Osteocyte (in vitro differentiated cells): ENCODE measurements at regions not wholly inside any gene's neighbourhood (a gene's known extent, or its start where the extent isn't known, plus 50 kb on each side); places are given as distances from the start of the nearest gene placed in this dataset.

Source experiments
- DNase-seq: peaks from one replicate; pipeline ENCODE4 v3.0.0; 2021; ENCODE audit warnings: mixed read lengths; ENCODE audit not compliant: unreplicated experiment; ENCODE audit errors: extremely low spot score
- H3K27ac Mint-ChIP-seq: one replicate; pipeline ENCODE4 v1.8.0; 2021; ENCODE audit warnings: mild to moderate bottlenecking, mixed read lengths; ENCODE audit not compliant: unreplicated experiment
- H3K27me3 Mint-ChIP-seq: one replicate; pipeline ENCODE4 v1.8.0; 2021; ENCODE audit warnings: mixed read lengths; ENCODE audit not compliant: unreplicated experiment
- H3K36me3 Mint-ChIP-seq: one replicate; pipeline ENCODE4 v1.8.0; 2021; ENCODE audit warnings: mixed read lengths; ENCODE audit not compliant: unreplicated experiment
- H3K4me1 Mint-ChIP-seq: one replicate; pipeline ENCODE4 v1.8.0; 2021; ENCODE audit warnings: mixed read lengths; ENCODE audit not compliant: unreplicated experiment
- H3K4me3 Mint-ChIP-seq: one replicate; pipeline ENCODE4 v1.8.0; 2021; ENCODE audit warnings: mild to moderate bottlenecking, moderate library complexity, mixed read lengths; ENCODE audit not compliant: unreplicated experiment
- H3K9me3 Mint-ChIP-seq: one replicate; pipeline ENCODE4 v1.8.0; 2021; ENCODE audit warnings: mixed read lengths; ENCODE audit not compliant: unreplicated experiment
- TF ChIP-seq, protein P1 (sequence below): fragments of 200-600 bp; sonication (generic); IDR thresholded peaks from 2 replicates; pipeline ENCODE4 v1.5.0; 2021; ENCODE audit warnings: antibody characterized with exemption, mild to moderate bottlenecking, moderate library complexity

- no peak overlapping the region for H3K4me3 Mint-ChIP-seq
- no peak overlapping the region for H3K27ac Mint-ChIP-seq
- no peaks in the 10 kb centered on the region for H3K36me3 Mint-ChIP-seq
- H3K9me3 Mint-ChIP-seq = no peaks in the 10 kb centered on the region
- H3K27me3 Mint-ChIP-seq = peaks cover 27% of the 10 kb centered on the region
- H3K4me1 Mint-ChIP-seq = no peaks in the 10 kb centered on the region
- DNase-seq = no peak
- TF ChIP-seq, protein P1, sequence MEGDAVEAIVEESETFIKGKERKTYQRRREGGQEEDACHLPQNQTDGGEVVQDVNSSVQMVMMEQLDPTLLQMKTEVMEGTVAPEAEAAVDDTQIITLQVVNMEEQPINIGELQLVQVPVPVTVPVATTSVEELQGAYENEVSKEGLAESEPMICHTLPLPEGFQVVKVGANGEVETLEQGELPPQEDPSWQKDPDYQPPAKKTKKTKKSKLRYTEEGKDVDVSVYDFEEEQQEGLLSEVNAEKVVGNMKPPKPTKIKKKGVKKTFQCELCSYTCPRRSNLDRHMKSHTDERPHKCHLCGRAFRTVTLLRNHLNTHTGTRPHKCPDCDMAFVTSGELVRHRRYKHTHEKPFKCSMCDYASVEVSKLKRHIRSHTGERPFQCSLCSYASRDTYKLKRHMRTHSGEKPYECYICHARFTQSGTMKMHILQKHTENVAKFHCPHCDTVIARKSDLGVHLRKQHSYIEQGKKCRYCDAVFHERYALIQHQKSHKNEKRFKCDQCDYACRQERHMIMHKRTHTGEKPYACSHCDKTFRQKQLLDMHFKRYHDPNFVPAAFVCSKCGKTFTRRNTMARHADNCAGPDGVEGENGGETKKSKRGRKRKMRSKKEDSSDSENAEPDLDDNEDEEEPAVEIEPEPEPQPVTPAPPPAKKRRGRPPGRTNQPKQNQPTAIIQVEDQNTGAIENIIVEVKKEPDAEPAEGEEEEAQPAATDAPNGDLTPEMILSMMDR = no peak
Measured at GRCh38 chr7:95669513-95669912, 73.2 kb upstream of the PDK4 start.

- peaks cover 25% of the 10 kb centered on the region for H3K27me3 Mint-ChIP-seq
- H3K27ac Mint-ChIP-seq = no peak overlapping the region
- peaks cover under 1% of the 10 kb centered on the region for H3K9me3 Mint-ChIP-seq
- no peaks in the 10 kb centered on the region for H3K36me3 Mint-ChIP-seq
- no peak overlapping the region for H3K4me3 Mint-ChIP-seq
- TF ChIP-seq, protein P1 = no peak
- H3K4me1 Mint-ChIP-seq = no peaks in the 10 kb centered on the region
- no peak for DNase-seq
Measured at GRCh38 chr7:95668504-95669018, 72.2 kb upstream of the PDK4 start.

- H3K4me3 Mint-ChIP-seq = no peak overlapping the region
- H3K4me1 Mint-ChIP-seq = no peaks in the 10 kb centered on the region
- TF ChIP-seq, protein P1 = no peak
- no peak for DNase-seq
- H3K27me3 Mint-ChIP-seq = peaks cover 34% of the 10 kb centered on the region
- no peak overlapping the region for H3K27ac Mint-ChIP-seq
- peaks cover 3% of the 10 kb centered on the region for H3K9me3 Mint-ChIP-seq
- no peaks in the 10 kb centered on the region for H3K36me3 Mint-ChIP-seq
Measured at GRCh38 chr7:95662987-95663386, 66.7 kb upstream of the PDK4 start.

- Mint-ChIP-seq H3K27me3 (peaks cover 38% of the 10 kb centered on the region), H3K4me3 (no peak overlapping the region), H3K36me3 (no peaks in the 10 kb centered on the region), H3K27ac (no peak overlapping the region), H3K4me1 (no peaks in the 10 kb centered on the region), H3K9me3 (peaks cover 3% of the 10 kb centered on the region)
- no peak for DNase-seq
- TF ChIP-seq, protein P1 = no peak
Measured at GRCh38 chr7:95660023-95660434, 63.7 kb upstream of the PDK4 start.

GRCh38 chr7:95658676-95659075, 62.4 kb upstream of the PDK4 start:
- H3K27me3 Mint-ChIP-seq = peaks cover 35% of the 10 kb centered on the region
- DNase-seq = no peak
- peaks cover 3% of the 10 kb centered on the region for H3K9me3 Mint-ChIP-seq
- no peak overlapping the region for H3K4me3 Mint-ChIP-seq
- no peaks in the 10 kb centered on the region for H3K4me1 Mint-ChIP-seq
- H3K27ac Mint-ChIP-seq = no peak overlapping the region
- no peaks in the 10 kb centered on the region for H3K36me3 Mint-ChIP-seq
- TF ChIP-seq, protein P1 = no peak
